Activated naive CD4-positive, alpha-beta T cell treated with anti-CD3 and anti-CD28 coated beads for 36 hours (primary cell): ENCODE measurements at regions not wholly inside any gene's neighbourhood (a gene's known extent, or its start where the extent isn't known, plus 50 kb on each side); places are given as distances from the start of the nearest gene placed in this dataset.

ENCODE experiments used
- CTCF ChIA-PET: fragments of 350-600 bp; sonication (Branson Sonifier 250); formaldehyde crosslinking; loops from one replicate; lab custom pipeline; 2021; ENCODE audit warnings: antibody characterized with exemption; lab: Charles Lee
- DNase-seq: peaks from one replicate; pipeline ENCODE4 v3.0.0-alpha.2; 2020
- H3K27ac Mint-ChIP-seq: one replicate; pipeline ENCODE4 v1.8.0; 2021; ENCODE audit warnings: mild to moderate bottlenecking, mixed read lengths
- H3K27me3 Mint-ChIP-seq: one replicate; pipeline ENCODE4 v1.8.0; 2021; ENCODE audit warnings: low read depth, mixed read lengths
- H3K36me3 Mint-ChIP-seq: one replicate; pipeline ENCODE4 v1.8.0; 2021; ENCODE audit warnings: low read depth, mixed read lengths
- H3K4me1 Mint-ChIP-seq: one replicate; pipeline ENCODE4 v1.8.0; 2021; ENCODE audit warnings: low read depth, mixed read lengths
- H3K4me3 Mint-ChIP-seq: one replicate; pipeline ENCODE4 v1.8.0; 2021; ENCODE audit warnings: mild to moderate bottlenecking, moderate library complexity, mixed read lengths
- H3K9me3 Mint-ChIP-seq: one replicate; pipeline ENCODE4 v1.8.0; 2021; ENCODE audit warnings: mixed read lengths
- intact Hi-C: fragments of 100-400 bp; cut with micrococcal nuclease; formaldehyde crosslinking; loops from one replicate; pipeline ENCODE4 v1.15.1; 2023

- Mint-ChIP-seq H3K4me3 (no peak overlapping the region), H3K27ac (no peak overlapping the region), H3K4me1 (no peaks in the 10 kb centered on the region), H3K9me3 (peaks cover 3% of the 10 kb centered on the region), H3K27me3 (no peaks in the 10 kb centered on the region), H3K36me3 (no peaks in the 10 kb centered on the region)
- CTCF ChIA-PET, result no interaction called here
- DNase-seq, result no peak
- intact Hi-C loops, result no loop called here
These were observed 351.8 kb upstream of the LRRC7 start for GRCh38 chr1:69215883-69216282.

GRCh38 chr1:69220672-69221071 is 347.1 kb upstream of the LRRC7 start:
- Mint-ChIP-seq H3K4me3 (no peak overlapping the region), H3K4me1 (no peaks in the 10 kb centered on the region), H3K9me3 (no peaks in the 10 kb centered on the region), H3K27me3 (no peaks in the 10 kb centered on the region), H3K36me3 (no peaks in the 10 kb centered on the region), H3K27ac (no peak overlapping the region)
- CTCF ChIA-PET, result no interaction called here
- no peak for DNase-seq
- intact Hi-C loops, result no loop called here

- no peak for DNase-seq
- Mint-ChIP-seq H3K4me1 (no peaks in the 10 kb centered on the region), H3K9me3 (no peaks in the 10 kb centered on the region), H3K4me3 (no peak overlapping the region), H3K27me3 (no peaks in the 10 kb centered on the region), H3K36me3 (no peaks in the 10 kb centered on the region), H3K27ac (no peak overlapping the region)
- CTCF ChIA-PET, result no interaction called here
- intact Hi-C loops, result no loop called here
These were observed 346.2 kb upstream of the LRRC7 start for GRCh38 chr1:69221524-69221923.

GRCh38 chr1:69223156-69223555 is 344.6 kb upstream of the LRRC7 start:
- no peak for DNase-seq
- no peaks in the 10 kb centered on the region for H3K27me3 Mint-ChIP-seq
- H3K36me3 Mint-ChIP-seq, result no peaks in the 10 kb centered on the region
- H3K4me3 Mint-ChIP-seq, result no peak overlapping the region
- no peaks in the 10 kb centered on the region for H3K4me1 Mint-ChIP-seq
- no peaks in the 10 kb centered on the region for H3K9me3 Mint-ChIP-seq
- H3K27ac Mint-ChIP-seq, result no peak overlapping the region
- CTCF ChIA-PET, result no interaction called here
- intact Hi-C loops, result no loop called here

DNA sequence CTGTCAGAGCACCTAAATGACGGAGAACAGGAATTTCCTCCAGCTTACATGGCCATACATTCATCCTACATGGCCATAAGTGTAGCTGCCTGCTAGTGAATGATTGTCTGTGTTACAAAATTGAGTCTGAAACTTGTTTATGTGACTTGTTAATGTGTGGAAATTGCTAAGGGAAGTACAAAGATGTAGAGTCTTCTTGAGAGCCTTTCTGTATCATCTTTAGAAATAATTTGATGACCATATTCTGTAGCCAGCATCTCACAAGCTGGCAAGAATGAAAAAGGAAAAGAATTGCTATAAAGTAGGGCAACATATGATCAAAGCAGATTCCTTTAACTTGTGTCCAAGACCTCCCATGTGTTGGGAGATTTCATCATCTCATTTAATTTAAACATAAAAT is 339.2 kb upstream of the LRRC7 start:
- DNase-seq, result no peak
- Mint-ChIP-seq H3K27ac (no peak overlapping the region), H3K27me3 (no peaks in the 10 kb centered on the region), H3K9me3 (no peaks in the 10 kb centered on the region), H3K4me3 (no peak overlapping the region), H3K4me1 (no peaks in the 10 kb centered on the region), H3K36me3 (no peaks in the 10 kb centered on the region)
- intact Hi-C loops, result no loop called here
- CTCF ChIA-PET, result no interaction called here

DNA sequence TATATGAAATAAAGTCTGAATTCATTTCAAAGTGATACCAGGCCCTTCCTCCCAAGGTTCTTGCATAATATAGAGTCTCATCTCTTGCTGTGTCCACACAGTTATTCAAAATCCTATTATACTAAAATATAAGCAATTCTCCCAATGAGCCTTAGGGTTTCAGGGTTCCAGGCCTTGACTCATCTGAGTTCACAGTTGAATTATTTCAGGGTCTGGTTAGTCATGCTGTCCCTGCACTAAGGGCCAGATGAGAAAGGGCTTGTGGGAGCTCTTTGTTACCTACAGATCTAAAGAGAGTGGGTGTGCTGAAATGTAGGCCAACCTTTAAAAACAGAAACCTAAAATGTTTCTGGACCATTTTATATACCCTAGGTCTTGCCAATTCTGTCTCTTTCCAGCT is 337.5 kb upstream of the LRRC7 start:
- Mint-ChIP-seq H3K9me3 (no peaks in the 10 kb centered on the region), H3K4me3 (no peak overlapping the region), H3K27me3 (no peaks in the 10 kb centered on the region), H3K36me3 (no peaks in the 10 kb centered on the region), H3K4me1 (no peaks in the 10 kb centered on the region), H3K27ac (no peak overlapping the region)
- CTCF ChIA-PET, result no interaction called here
- DNase-seq, result no peak
- intact Hi-C loops, result no loop called here

DNA sequence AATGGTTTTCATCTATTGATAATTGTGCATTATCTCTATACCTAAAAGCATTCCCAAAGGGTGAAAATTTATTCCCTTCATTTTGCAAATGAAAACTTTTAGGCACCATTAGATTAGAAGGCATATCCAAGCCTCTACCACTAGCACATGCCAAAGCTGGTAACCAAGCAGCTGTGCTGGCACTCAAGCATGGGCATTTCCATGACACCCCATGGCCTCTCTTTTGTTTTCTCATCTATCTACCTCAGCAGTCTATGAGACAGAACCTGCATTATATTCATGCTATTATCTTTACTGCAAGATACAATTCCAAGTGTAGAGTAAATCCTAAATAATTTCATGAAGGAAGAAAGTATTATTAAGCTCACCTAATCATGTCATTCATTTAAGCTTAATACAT is 334.3 kb upstream of the LRRC7 start:
- Mint-ChIP-seq H3K27me3 (no peaks in the 10 kb centered on the region), H3K4me1 (no peaks in the 10 kb centered on the region), H3K4me3 (no peak overlapping the region), H3K36me3 (no peaks in the 10 kb centered on the region), H3K9me3 (peaks cover 6% of the 10 kb centered on the region), H3K27ac (no peak overlapping the region)
- no peak for DNase-seq
- CTCF ChIA-PET, result interaction anchor here (0.7 kb wide), 1 partner anchor 209 kb away, joined by 5 read pairs; no protein-coding TSS in a partner anchor
- intact Hi-C loops, result no loop called here

DNA sequence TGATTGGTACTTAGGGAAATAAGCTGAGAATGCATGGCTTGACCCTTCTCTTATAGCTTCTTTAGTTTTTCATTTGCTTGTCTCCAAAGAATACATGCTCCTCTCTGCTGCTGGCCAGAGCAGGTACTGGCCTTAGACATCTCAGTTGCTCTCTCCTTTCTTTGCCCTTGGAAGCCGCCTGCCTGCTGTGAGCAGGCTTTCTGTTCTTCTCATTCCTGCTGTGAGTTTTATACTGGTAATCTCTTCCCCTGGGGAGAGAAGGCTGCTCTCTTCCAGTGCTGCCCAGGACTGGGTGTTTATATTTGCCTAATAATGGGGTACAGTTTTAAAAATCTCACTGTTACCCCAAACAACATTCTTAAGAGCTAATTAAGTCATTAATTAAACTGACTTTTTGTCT is 323.5 kb upstream of the LRRC7 start:
- H3K4me3 Mint-ChIP-seq, result no peak overlapping the region
- no peak for DNase-seq
- H3K4me1 Mint-ChIP-seq, result no peaks in the 10 kb centered on the region
- intact Hi-C loops, result no loop called here
- no peak overlapping the region for H3K27ac Mint-ChIP-seq
- H3K27me3 Mint-ChIP-seq, result no peaks in the 10 kb centered on the region
- no peaks in the 10 kb centered on the region for H3K9me3 Mint-ChIP-seq
- CTCF ChIA-PET, result interaction anchor here (0.6 kb wide), 1 partner anchor 455 kb away, joined by 3 read pairs; no protein-coding TSS in a partner anchor
- no peaks in the 10 kb centered on the region for H3K36me3 Mint-ChIP-seq

GRCh38 chr1:69246109-69246508 is 321.6 kb upstream of the LRRC7 start:
- H3K27ac Mint-ChIP-seq, result no peak overlapping the region
- intact Hi-C loops, result no loop called here
- peaks cover 4% of the 10 kb centered on the region for H3K9me3 Mint-ChIP-seq
- DNase-seq, result no peak
- H3K4me3 Mint-ChIP-seq, result no peak overlapping the region
- no peaks in the 10 kb centered on the region for H3K27me3 Mint-ChIP-seq
- no peaks in the 10 kb centered on the region for H3K4me1 Mint-ChIP-seq
- H3K36me3 Mint-ChIP-seq, result no peaks in the 10 kb centered on the region
- CTCF ChIA-PET, result no interaction called here

DNA sequence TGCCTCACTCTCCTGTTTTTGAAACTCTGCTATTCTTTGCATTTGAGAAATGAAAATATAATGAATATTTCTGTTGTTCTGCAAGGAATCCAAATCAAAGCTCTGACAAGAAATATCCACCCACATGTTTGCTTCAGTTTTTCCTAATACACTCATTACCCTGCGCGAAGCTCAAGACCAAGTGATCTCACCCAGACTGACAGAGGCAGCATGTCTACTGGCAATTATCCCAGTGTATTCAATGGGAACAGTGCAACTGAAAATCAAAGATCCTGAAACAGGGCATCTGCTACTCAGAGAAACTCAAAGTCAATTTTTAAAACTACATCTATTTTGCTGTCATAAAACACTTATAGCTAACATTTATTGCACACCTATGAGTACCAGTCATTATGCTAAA is 321.0 kb upstream of the LRRC7 start:
- intact Hi-C loops, result no loop called here
- no peak overlapping the region for H3K27ac Mint-ChIP-seq
- H3K4me1 Mint-ChIP-seq, result no peaks in the 10 kb centered on the region

DNA sequence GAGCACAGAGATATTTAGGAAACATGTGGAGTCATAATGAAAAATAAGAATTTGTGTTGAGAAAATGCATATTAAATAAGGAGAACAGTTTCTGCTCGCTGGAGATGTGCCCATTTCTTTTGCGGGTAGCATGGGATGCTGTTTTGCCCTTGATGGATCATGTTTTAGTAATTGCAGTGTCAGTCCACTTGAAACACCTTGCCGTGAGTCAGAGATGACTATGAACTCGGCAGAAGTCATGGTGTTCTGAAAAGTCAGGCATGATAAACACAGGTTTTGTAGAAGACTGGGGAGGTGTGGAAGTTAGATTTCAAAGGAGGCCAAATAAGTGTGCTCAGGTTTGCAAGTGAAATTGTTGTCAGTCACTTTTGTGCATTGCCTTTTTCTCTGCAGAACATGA is 315.0 kb upstream of the LRRC7 start:
- intact Hi-C loops, result no loop called here
- CTCF ChIA-PET, result no interaction called here
- no peaks in the 10 kb centered on the region for H3K27me3 Mint-ChIP-seq
- no peak overlapping the region for H3K4me3 Mint-ChIP-seq
- H3K4me1 Mint-ChIP-seq, result no peaks in the 10 kb centered on the region
- no peak for DNase-seq
- no peak overlapping the region for H3K27ac Mint-ChIP-seq
- peaks cover 7% of the 10 kb centered on the region for H3K9me3 Mint-ChIP-seq
- no peaks in the 10 kb centered on the region for H3K36me3 Mint-ChIP-seq

More for the DNA sequence above, 321.0 kb upstream of the LRRC7 start:
- H3K4me3 Mint-ChIP-seq, result no peak overlapping the region
- peaks cover 4% of the 10 kb centered on the region for H3K9me3 Mint-ChIP-seq
- no peak for DNase-seq
- no peaks in the 10 kb centered on the region for H3K27me3 Mint-ChIP-seq
- CTCF ChIA-PET, result no interaction called here
- H3K36me3 Mint-ChIP-seq, result no peaks in the 10 kb centered on the region

DNA sequence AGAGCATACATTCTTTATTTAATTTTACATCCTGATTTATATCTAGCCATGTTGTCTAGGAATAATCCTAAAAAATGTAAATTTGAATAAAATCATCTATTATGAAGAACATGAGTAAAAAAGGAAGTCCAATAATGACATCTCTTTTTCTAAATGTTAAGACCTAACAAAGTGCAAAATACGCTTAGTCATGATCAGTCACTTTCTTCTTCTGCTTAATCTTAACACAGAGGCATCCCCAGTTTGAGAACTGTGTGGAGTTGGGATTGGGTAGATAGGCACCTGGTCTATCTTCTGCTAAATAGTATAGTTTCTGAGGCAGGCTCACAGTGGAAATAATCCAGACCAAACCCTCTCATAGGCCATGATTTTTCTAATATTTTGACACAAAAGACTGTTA is 311.7 kb upstream of the LRRC7 start:
- Mint-ChIP-seq H3K27ac (no peak overlapping the region), H3K36me3 (no peaks in the 10 kb centered on the region), H3K4me1 (no peaks in the 10 kb centered on the region), H3K9me3 (peaks cover 3% of the 10 kb centered on the region), H3K4me3 (no peak overlapping the region), H3K27me3 (no peaks in the 10 kb centered on the region)
- intact Hi-C loops, result no loop called here
- CTCF ChIA-PET, result no interaction called here
- DNase-seq, result no peak

GRCh38 chr1:69258842-69259241 is 308.9 kb upstream of the LRRC7 start:
- H3K9me3 Mint-ChIP-seq, result peaks cover 3% of the 10 kb centered on the region
- H3K27me3 Mint-ChIP-seq, result no peaks in the 10 kb centered on the region
- intact Hi-C loops, result no loop called here
- no peak overlapping the region for H3K27ac Mint-ChIP-seq
- no peak overlapping the region for H3K4me3 Mint-ChIP-seq
- CTCF ChIA-PET, result no interaction called here
- no peak for DNase-seq
- no peaks in the 10 kb centered on the region for H3K4me1 Mint-ChIP-seq
- no peaks in the 10 kb centered on the region for H3K36me3 Mint-ChIP-seq

- CTCF ChIA-PET, result no interaction called here
- Mint-ChIP-seq H3K4me3 (no peak overlapping the region), H3K9me3 (no peaks in the 10 kb centered on the region), H3K4me1 (no peaks in the 10 kb centered on the region), H3K27me3 (no peaks in the 10 kb centered on the region), H3K36me3 (no peaks in the 10 kb centered on the region), H3K27ac (no peak overlapping the region)
- DNase-seq, result no peak
- intact Hi-C loops, result no loop called here
These were observed 303.8 kb upstream of the LRRC7 start for GRCh38 chr1:69263921-69264391.
